ENCODE measurements at regions not wholly inside any gene's neighbourhood (a gene's known extent, or its start where the extent isn't known, plus 50 kb on each side); places are given as distances from the start of the nearest gene placed in this dataset.

- Histone ChIP-seq H3F3A (ENCODE audit: insufficient read depth, low read length, poor library complexity, severe bottlenecking) (no peaks in the 10 kb centered on the region), H3K27ac (ENCODE audit: low read length) (no peak overlapping the region), H3K4me2 (ENCODE audit: low read length) (no peak overlapping the region), H3K27me3 (ENCODE audit: insufficient read depth, low read depth, low read length) (no peaks in the 10 kb centered on the region), H3K9ac (ENCODE audit: low read length) (no peak overlapping the region), H3K9me2 (ENCODE audit: insufficient read depth, low read length) (no peaks in the 10 kb centered on the region), H3K79me2 (replicated peaks; ENCODE audit: insufficient read depth, low read length) (no peaks in the 10 kb centered on the region), H3K36me3 (ENCODE audit: insufficient read depth, low read length) (no peaks in the 10 kb centered on the region), H2AFZ (ENCODE audit: low read depth, low read length) (no peak overlapping the region), H3K4me3 (ENCODE audit: low read length) (no peak overlapping the region), H4K20me1 (ENCODE audit: insufficient read depth) (no peaks in the 10 kb centered on the region), H3K9me3 (ENCODE audit: low read length) (peaks cover 2% of the 10 kb centered on the region)
- TF ChIP-seq TAF1 (IDR thresholded peaks at IDR 0.05; ENCODE audit: low read depth) = no peak
Measured at GRCh38 chr11:122046846-122047245, 69.2 kb downstream of the BLID start.

GRCh38 chr11:122046438-122046837, 69.6 kb downstream of the BLID start:
- no peaks in the 10 kb centered on the region for H3K79me2 ChIP-seq (replicated peaks; ENCODE audit: insufficient read depth, low read length)
- no peak overlapping the region for H3K4me3 ChIP-seq (ENCODE audit: low read length)
- no peak overlapping the region for H3K9ac ChIP-seq (ENCODE audit: low read length)
- H3K36me3 ChIP-seq (ENCODE audit: insufficient read depth, low read length) = no peaks in the 10 kb centered on the region
- no peak overlapping the region for H2AFZ ChIP-seq (ENCODE audit: low read depth, low read length)
- no peaks in the 10 kb centered on the region for H3K9me2 ChIP-seq (ENCODE audit: insufficient read depth, low read length)
- no peaks in the 10 kb centered on the region for H3F3A ChIP-seq (ENCODE audit: insufficient read depth, low read length, poor library complexity, severe bottlenecking)
- TF ChIP-seq CTCF (IDR thresholded peaks at IDR 0.05; ENCODE audit: poor library complexity, severe bottlenecking) (no peak), EZH2 (IDR thresholded peaks at IDR 0.05; ENCODE audit: borderline replicate concordance, insufficient read depth, low read length, poor library complexity, severe bottlenecking) (no peak), SMC3 (conservative IDR thresholded peaks at IDR 0.05; ENCODE audit: poor library complexity) (no peak), REST (IDR thresholded peaks at IDR 0.05; ENCODE audit: borderline replicate concordance) (no peak), EP300 (conservative IDR thresholded peaks at IDR 0.05; ENCODE audit: poor library complexity, severe bottlenecking) (no peak), MXI1 (conservative IDR thresholded peaks at IDR 0.05; ENCODE audit: poor library complexity, severe bottlenecking) (no peak), TAF1 (IDR thresholded peaks at IDR 0.05; ENCODE audit: low read depth) (no peak), POLR2AphosphoS5 (IDR thresholded peaks at IDR 0.05) (no peak), RAD21 (conservative IDR thresholded peaks at IDR 0.05) (no peak)
- no peaks in the 10 kb centered on the region for H3K9me3 ChIP-seq (ENCODE audit: low read length)
- H3K27me3 ChIP-seq (ENCODE audit: insufficient read depth, low read depth, low read length) = no peaks in the 10 kb centered on the region
- no peak overlapping the region for H3K27ac ChIP-seq (ENCODE audit: low read length)
- H3K4me2 ChIP-seq (ENCODE audit: low read length) = no peak overlapping the region
- H4K20me1 ChIP-seq (ENCODE audit: insufficient read depth) = no peaks in the 10 kb centered on the region

- Histone ChIP-seq H3K4me2 (ENCODE audit: low read length) (no peak overlapping the region), H3K9me2 (ENCODE audit: insufficient read depth, low read length) (no peaks in the 10 kb centered on the region), H2AFZ (ENCODE audit: low read depth, low read length) (no peak overlapping the region), H3K4me3 (ENCODE audit: low read length) (no peak overlapping the region), H3F3A (ENCODE audit: insufficient read depth, low read length, poor library complexity, severe bottlenecking) (no peaks in the 10 kb centered on the region), H3K36me3 (ENCODE audit: insufficient read depth, low read length) (no peaks in the 10 kb centered on the region), H3K27ac (ENCODE audit: low read length) (no peak overlapping the region), H3K9ac (ENCODE audit: low read length) (no peak overlapping the region), H3K27me3 (ENCODE audit: insufficient read depth, low read depth, low read length) (no peaks in the 10 kb centered on the region), H3K9me3 (ENCODE audit: low read length) (no peaks in the 10 kb centered on the region), H3K79me2 (replicated peaks; ENCODE audit: insufficient read depth, low read length) (no peaks in the 10 kb centered on the region), H4K20me1 (ENCODE audit: insufficient read depth) (no peaks in the 10 kb centered on the region)
- TF ChIP-seq MXI1 (conservative IDR thresholded peaks at IDR 0.05; ENCODE audit: poor library complexity, severe bottlenecking) (no peak), RAD21 (conservative IDR thresholded peaks at IDR 0.05) (no peak), EZH2 (IDR thresholded peaks at IDR 0.05; ENCODE audit: borderline replicate concordance, insufficient read depth, low read length, poor library complexity, severe bottlenecking) (no peak), EP300 (conservative IDR thresholded peaks at IDR 0.05; ENCODE audit: poor library complexity, severe bottlenecking) (no peak), CTCF (IDR thresholded peaks at IDR 0.05; ENCODE audit: poor library complexity, severe bottlenecking) (no peak), REST (IDR thresholded peaks at IDR 0.05; ENCODE audit: borderline replicate concordance) (no peak), TAF1 (IDR thresholded peaks at IDR 0.05; ENCODE audit: low read depth) (no peak), SMC3 (conservative IDR thresholded peaks at IDR 0.05; ENCODE audit: poor library complexity) (no peak), POLR2AphosphoS5 (IDR thresholded peaks at IDR 0.05) (no peak)
Measured at GRCh38 chr11:122045181-122045586, 70.8 kb downstream of the BLID start.

All from neural cell (in vitro differentiated cells).